PC-9 (cell line): ENCODE measurements at regions not wholly inside any gene's neighbourhood (a gene's known extent, or its start where the extent isn't known, plus 50 kb on each side); places are given as distances from the start of the nearest gene placed in this dataset.

Experiments used
- EZH2 ChIP-seq: fragments of 200-600 bp; sonication (generic); IDR thresholded peaks from 2 replicates; pipeline ENCODE4 v1.8.0; 2017; ENCODE audit warnings: antibody characterized with exemption, low read depth
- TF ChIP-seq, protein P1 (sequence below): fragments of 200-600 bp; sonication (generic); conservative IDR thresholded peaks from 2 replicates; pipeline ENCODE4 v1.6.1; 2017; ENCODE audit warnings: mixed run types, antibody characterized with exemption, mild to moderate bottlenecking, moderate library complexity

DNA sequence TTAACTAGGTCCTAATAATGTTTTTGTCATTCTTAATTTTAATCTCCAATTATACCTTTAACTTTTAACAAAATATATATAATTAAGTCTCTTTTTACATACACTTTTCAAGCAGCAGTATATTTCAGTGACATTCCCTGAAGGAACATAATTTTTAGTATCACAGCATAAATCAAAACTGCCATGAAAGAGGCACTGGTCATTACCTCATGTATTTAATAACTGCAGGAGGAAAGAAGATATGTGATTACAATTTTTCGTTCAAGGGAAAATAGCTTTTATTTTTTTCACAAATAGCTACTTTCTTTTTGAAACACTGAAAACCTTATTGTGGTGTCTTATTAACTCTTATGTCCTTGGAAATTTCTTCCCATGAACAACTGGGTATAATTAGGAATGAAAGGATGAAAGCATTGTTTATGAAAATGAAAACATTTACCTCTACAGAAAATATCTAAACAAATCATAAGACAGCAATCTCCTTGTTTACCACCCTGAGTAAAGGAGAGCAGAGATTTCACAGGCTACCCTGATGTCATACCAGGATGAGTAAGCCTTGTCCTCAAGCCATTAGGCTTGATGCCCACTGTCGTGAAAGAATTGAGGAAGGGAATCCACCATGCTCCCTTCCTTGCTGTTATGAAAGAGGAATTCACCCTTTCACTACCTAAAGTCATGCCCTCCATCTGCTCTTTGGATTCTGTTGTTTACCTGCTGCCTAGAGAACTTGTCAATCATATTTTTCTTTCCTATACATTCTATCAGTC is 877.2 kb upstream of the PCDH20 start:
- TF ChIP-seq, protein P1, sequence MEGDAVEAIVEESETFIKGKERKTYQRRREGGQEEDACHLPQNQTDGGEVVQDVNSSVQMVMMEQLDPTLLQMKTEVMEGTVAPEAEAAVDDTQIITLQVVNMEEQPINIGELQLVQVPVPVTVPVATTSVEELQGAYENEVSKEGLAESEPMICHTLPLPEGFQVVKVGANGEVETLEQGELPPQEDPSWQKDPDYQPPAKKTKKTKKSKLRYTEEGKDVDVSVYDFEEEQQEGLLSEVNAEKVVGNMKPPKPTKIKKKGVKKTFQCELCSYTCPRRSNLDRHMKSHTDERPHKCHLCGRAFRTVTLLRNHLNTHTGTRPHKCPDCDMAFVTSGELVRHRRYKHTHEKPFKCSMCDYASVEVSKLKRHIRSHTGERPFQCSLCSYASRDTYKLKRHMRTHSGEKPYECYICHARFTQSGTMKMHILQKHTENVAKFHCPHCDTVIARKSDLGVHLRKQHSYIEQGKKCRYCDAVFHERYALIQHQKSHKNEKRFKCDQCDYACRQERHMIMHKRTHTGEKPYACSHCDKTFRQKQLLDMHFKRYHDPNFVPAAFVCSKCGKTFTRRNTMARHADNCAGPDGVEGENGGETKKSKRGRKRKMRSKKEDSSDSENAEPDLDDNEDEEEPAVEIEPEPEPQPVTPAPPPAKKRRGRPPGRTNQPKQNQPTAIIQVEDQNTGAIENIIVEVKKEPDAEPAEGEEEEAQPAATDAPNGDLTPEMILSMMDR, result no peak
- no peak for TF ChIP-seq EZH2
